GM21576 (cell line): ENCODE measurements at regions not wholly inside any gene's neighbourhood (a gene's known extent, or its start where the extent isn't known, plus 50 kb on each side); places are given as distances from the start of the nearest gene placed in this dataset.
"Not testable (repeated sequence)": the region's sequence is repeated elsewhere in the genome, so short reads cannot be mapped to it uniquely, and the experiment has no call there.

ENCODE experiments used
- ATAC-seq: cut with Tn5 transposase; IDR thresholded peaks from one replicate; pipeline ENCODE4 v1.9.1; 2021; ENCODE audit warnings: mild to moderate bottlenecking, moderate library complexity; ENCODE audit not compliant: unreplicated experiment

- ATAC-seq = no peak
Observed at GRCh38 chr2:31813016-31813415, 197.8 kb downstream of the MEMO1 start.

GRCh38 chr2:31812051-31812798, 198.6 kb downstream of the MEMO1 start:
- ATAC-seq = peak; percentile 99

GRCh38 chr2:31811482-31811881, 199.3 kb downstream of the MEMO1 start:
- no peak for ATAC-seq

- no peak for ATAC-seq
Observed at GRCh38 chr2:31810200-31810917, 200.4 kb downstream of the MEMO1 start.

- ATAC-seq = no peak
Observed at GRCh38 chr2:31805688-31806087, 205.1 kb downstream of the MEMO1 start.

- ATAC-seq = not testable (repeated sequence)
Observed at GRCh38 chr2:31803481-31804153, 207.2 kb downstream of the MEMO1 start.

- no peak for ATAC-seq
Observed at GRCh38 chr2:31802711-31803110, 208.1 kb downstream of the MEMO1 start.

- ATAC-seq = not testable (repeated sequence)
Observed at GRCh38 chr2:31799282-31799681, 211.5 kb downstream of the MEMO1 start.

GRCh38 chr2:31788273-31788672, 207.5 kb upstream of the SRD5A2 start:
- no peak for ATAC-seq

GRCh38 chr2:31785876-31786275, 205.1 kb upstream of the SRD5A2 start:
- ATAC-seq = no peak

GRCh38 chr2:31784868-31785267, 204.1 kb upstream of the SRD5A2 start:
- ATAC-seq = no peak

GRCh38 chr2:31783446-31784091, 202.8 kb upstream of the SRD5A2 start:
- ATAC-seq = not testable (repeated sequence)

- no peak for ATAC-seq
Observed at GRCh38 chr2:31778153-31778552, 197.4 kb upstream of the SRD5A2 start.

GRCh38 chr2:31770741-31771140, 190.0 kb upstream of the SRD5A2 start:
- ATAC-seq = no peak

- ATAC-seq = no peak
Observed at GRCh38 chr2:31765078-31765945, 184.6 kb upstream of the SRD5A2 start.

GRCh38 chr2:31764169-31764568, 183.4 kb upstream of the SRD5A2 start:
- ATAC-seq = no peak

- no peak for ATAC-seq
Observed at GRCh38 chr2:31762085-31762484, 181.3 kb upstream of the SRD5A2 start.

GRCh38 chr2:31757351-31757750, 176.6 kb upstream of the SRD5A2 start:
- ATAC-seq = not testable (repeated sequence)

GRCh38 chr2:31748746-31749145, 168.0 kb upstream of the SRD5A2 start:
- not testable (repeated sequence) for ATAC-seq

- no peak for ATAC-seq
Observed at GRCh38 chr2:31748041-31748440, 167.3 kb upstream of the SRD5A2 start.
